ENCODE measurements at regions not wholly inside any gene's neighbourhood (a gene's known extent, or its start where the extent isn't known, plus 50 kb on each side); places are given as distances from the start of the nearest gene placed in this dataset.

DNA sequence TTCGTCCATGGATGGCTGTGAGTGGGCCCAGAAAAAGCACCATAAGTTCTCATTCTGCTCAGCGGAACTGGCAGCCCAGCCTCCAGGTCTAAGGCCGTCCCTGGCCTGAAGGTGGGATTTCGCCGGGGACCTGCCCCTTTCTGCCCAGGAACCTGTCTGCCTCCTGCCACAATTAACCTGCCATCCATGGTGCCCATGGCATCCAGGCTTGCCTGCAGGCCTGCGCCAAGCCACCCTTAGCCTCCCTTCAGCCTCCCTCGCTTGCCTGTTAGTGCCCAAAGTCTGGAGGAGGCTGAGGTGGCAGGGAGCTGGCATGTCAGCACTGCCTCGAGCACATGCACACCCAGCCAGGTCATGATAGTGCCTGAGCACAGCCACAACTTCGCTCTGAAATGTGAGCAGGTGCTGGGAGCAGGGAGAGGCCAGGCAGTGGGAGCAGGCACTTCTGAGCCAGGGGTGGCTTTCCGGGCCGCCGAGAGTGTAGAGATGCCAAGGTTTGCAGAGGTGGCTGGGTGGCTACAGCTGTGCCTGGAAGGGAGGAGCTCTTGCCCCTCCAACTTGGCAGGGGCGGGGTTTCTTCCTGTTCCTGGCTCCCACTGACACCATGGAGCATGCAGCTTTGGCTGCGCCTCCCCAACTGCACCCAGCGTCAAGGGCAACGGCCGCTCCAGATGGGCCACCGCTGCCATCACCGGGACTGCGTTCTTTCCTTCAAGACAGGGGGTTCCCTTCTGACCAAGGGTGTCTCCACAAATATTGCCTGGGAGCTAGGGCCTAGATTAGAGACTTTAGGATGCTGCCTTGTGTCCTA, 648.9 kb upstream of the VRK2 start:
- no TSS peak for BruUV-seq (replicated peaks)
- H3K9me3 Mint-ChIP-seq (ENCODE audit: unreplicated experiment): no peaks in the 10 kb centered on the region
- TF ChIP-seq, protein P1, sequence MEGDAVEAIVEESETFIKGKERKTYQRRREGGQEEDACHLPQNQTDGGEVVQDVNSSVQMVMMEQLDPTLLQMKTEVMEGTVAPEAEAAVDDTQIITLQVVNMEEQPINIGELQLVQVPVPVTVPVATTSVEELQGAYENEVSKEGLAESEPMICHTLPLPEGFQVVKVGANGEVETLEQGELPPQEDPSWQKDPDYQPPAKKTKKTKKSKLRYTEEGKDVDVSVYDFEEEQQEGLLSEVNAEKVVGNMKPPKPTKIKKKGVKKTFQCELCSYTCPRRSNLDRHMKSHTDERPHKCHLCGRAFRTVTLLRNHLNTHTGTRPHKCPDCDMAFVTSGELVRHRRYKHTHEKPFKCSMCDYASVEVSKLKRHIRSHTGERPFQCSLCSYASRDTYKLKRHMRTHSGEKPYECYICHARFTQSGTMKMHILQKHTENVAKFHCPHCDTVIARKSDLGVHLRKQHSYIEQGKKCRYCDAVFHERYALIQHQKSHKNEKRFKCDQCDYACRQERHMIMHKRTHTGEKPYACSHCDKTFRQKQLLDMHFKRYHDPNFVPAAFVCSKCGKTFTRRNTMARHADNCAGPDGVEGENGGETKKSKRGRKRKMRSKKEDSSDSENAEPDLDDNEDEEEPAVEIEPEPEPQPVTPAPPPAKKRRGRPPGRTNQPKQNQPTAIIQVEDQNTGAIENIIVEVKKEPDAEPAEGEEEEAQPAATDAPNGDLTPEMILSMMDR (IDR thresholded peaks at IDR 0.05; ENCODE audit: insufficient read depth in 1 of 2, low read depth in 1 of 2, low read length in 1 of 2, severe bottlenecking in 1 of 2, unreplicated experiment in 1 of 2): no peak
- H3K4me3 ChIP-seq (ENCODE audit: low read depth, low read length): no peak overlapping the region
- H3K27me3 Mint-ChIP-seq (ENCODE audit: insufficient read depth, unreplicated experiment): no peaks in the 10 kb centered on the region
- H3K9me3 ChIP-seq: no peaks in the 10 kb centered on the region
- no peaks in the 10 kb centered on the region for H3K36me3 ChIP-seq (ENCODE audit: control insufficient read depth, insufficient read depth, low read length)
- intact Hi-C loops (cut with micrococcal nuclease; ENCODE audit: unreplicated experiment): no loop called here
- ChIA-PET CTCF (no interaction called here), POLR2A (no interaction called here)
- no peaks in the 10 kb centered on the region for H3K27me3 ChIP-seq (replicated peaks; ENCODE audit: control insufficient read depth, insufficient read depth, low read length)
- H3K36me3 Mint-ChIP-seq (ENCODE audit: insufficient read depth, unreplicated experiment): no peaks in the 10 kb centered on the region
- no peaks in the 10 kb centered on the region for H3K4me1 ChIP-seq
- no peak overlapping the region for H3K27ac Mint-ChIP-seq (ENCODE audit: unreplicated experiment)
- DNase-seq: no peak
- H3K4me3 Mint-ChIP-seq (ENCODE audit: unreplicated experiment): no peak overlapping the region
- no peaks in the 10 kb centered on the region for H3K4me1 Mint-ChIP-seq (ENCODE audit: low read depth, unreplicated experiment)

DNA sequence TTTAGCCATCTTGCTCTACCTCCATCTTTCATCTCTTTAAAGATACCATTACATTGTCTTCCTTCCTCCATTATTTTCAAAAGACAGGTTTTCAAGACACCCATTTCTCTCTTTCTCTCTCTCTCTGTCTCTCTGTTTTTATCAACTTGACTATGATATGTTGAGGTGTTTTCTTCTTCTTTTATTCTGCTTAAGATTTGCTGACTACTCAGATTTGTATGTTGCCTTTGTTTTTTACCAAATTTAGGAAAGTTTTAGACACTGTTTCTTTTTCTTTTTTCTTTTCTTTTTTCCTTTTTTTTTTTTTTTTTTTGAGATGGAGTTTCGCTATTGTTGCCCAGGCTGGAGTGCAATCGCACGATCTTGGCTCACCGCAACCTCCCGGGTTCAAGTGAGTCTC, 647.5 kb upstream of the VRK2 start:
- TF ChIP-seq, protein P1 (IDR thresholded peaks at IDR 0.05; ENCODE audit: insufficient read depth in 1 of 2, low read depth in 1 of 2, low read length in 1 of 2, severe bottlenecking in 1 of 2, unreplicated experiment in 1 of 2): no peak
- POLR2A ChIA-PET: no interaction called here
- Histone ChIP-seq H3K9me3 (no peaks in the 10 kb centered on the region), H3K27me3 (replicated peaks; ENCODE audit: control insufficient read depth, insufficient read depth, low read length) (no peaks in the 10 kb centered on the region), H3K4me3 (ENCODE audit: low read depth, low read length) (no peak overlapping the region), H3K4me1 (no peaks in the 10 kb centered on the region), H3K36me3 (ENCODE audit: control insufficient read depth, insufficient read depth, low read length) (no peaks in the 10 kb centered on the region)
- Mint-ChIP-seq H3K9me3 (ENCODE audit: unreplicated experiment) (no peaks in the 10 kb centered on the region), H3K27ac (ENCODE audit: unreplicated experiment) (no peak overlapping the region), H3K4me1 (ENCODE audit: low read depth, unreplicated experiment) (no peaks in the 10 kb centered on the region), H3K36me3 (ENCODE audit: insufficient read depth, unreplicated experiment) (no peaks in the 10 kb centered on the region), H3K27me3 (ENCODE audit: insufficient read depth, unreplicated experiment) (no peaks in the 10 kb centered on the region), H3K4me3 (ENCODE audit: unreplicated experiment) (no peak overlapping the region)
- no peak for DNase-seq
- intact Hi-C loops (cut with micrococcal nuclease; ENCODE audit: unreplicated experiment): no loop called here
- BruUV-seq (replicated peaks): no TSS peak
- CTCF ChIA-PET: no interaction called here

DNA sequence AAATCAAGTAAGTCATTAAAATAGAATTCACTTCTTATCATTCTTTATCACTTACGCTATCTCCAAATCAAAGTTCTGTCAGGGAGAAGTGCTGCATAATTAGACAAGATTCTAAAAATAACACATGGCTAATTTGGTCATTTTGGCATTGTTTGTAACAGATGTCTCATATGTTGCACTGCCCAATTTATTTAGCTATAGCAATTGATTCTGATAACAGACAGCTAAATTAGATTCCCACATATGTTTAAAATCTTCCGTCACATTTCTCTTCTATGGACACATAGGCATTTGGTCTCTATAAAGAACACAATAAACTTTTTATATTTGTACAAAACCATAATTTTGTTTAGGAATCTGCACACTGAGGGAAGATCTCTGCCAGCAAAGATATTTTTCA, 644.5 kb upstream of the VRK2 start:
- Histone ChIP-seq H3K36me3 (ENCODE audit: control insufficient read depth, insufficient read depth, low read length) (no peaks in the 10 kb centered on the region), H3K9me3 (no peaks in the 10 kb centered on the region), H3K4me3 (ENCODE audit: low read depth, low read length) (no peak overlapping the region), H3K27me3 (replicated peaks; ENCODE audit: control insufficient read depth, insufficient read depth, low read length) (no peaks in the 10 kb centered on the region), H3K4me1 (no peaks in the 10 kb centered on the region)
- Mint-ChIP-seq H3K27ac (ENCODE audit: unreplicated experiment) (no peak overlapping the region), H3K27me3 (ENCODE audit: insufficient read depth, unreplicated experiment) (no peaks in the 10 kb centered on the region), H3K4me3 (ENCODE audit: unreplicated experiment) (no peak overlapping the region), H3K9me3 (ENCODE audit: unreplicated experiment) (no peaks in the 10 kb centered on the region), H3K4me1 (ENCODE audit: low read depth, unreplicated experiment) (no peaks in the 10 kb centered on the region), H3K36me3 (ENCODE audit: insufficient read depth, unreplicated experiment) (no peaks in the 10 kb centered on the region)
- TF ChIP-seq, protein P1 (IDR thresholded peaks at IDR 0.05; ENCODE audit: insufficient read depth in 1 of 2, low read depth in 1 of 2, low read length in 1 of 2, severe bottlenecking in 1 of 2, unreplicated experiment in 1 of 2): no peak
- BruUV-seq (replicated peaks): no TSS peak
- intact Hi-C loops (cut with micrococcal nuclease; ENCODE audit: unreplicated experiment): no loop called here
- POLR2A ChIA-PET: no interaction called here
- DNase-seq: no peak
- CTCF ChIA-PET: no interaction called here

All from Caco-2 (cell line).